Activated T-cell treated with anti-CD3 and anti-CD28 coated beads, Interleukin-2, amount 50 U/mL, for 1 hour (primary cell): ENCODE measurements at regions not wholly inside any gene's neighbourhood (a gene's known extent, or its start where the extent isn't known, plus 50 kb on each side); places are given as distances from the start of the nearest gene placed in this dataset.
A peak's percentile ranks its signal among the peaks of the same experiment; 100 is the strongest.
"Not testable (repeated sequence)": the region's sequence is repeated elsewhere in the genome, so short reads cannot be mapped to it uniquely, and the experiment has no call there.

Source experiments
- DNase-seq: peaks from one replicate; pipeline ENCODE4 v3.0.0-alpha.2; 2020

- DNase-seq, result no peak
Measured at GRCh38 chr5:57069115-57069835, 104.6 kb upstream of the GPBP1 start.

- DNase-seq, result no peak
Measured at GRCh38 chr5:57072218-57072892, 101.5 kb upstream of the GPBP1 start.

GRCh38 chr5:57082441-57083067 lies 91.3 kb upstream of the GPBP1 start:
- no peak for DNase-seq

GRCh38 chr5:57085306-57086081 lies 88.4 kb upstream of the GPBP1 start:
- DNase-seq, result no peak

GRCh38 chr5:57087947-57088346 lies 85.9 kb upstream of the GPBP1 start:
- not testable (repeated sequence) for DNase-seq

GRCh38 chr5:57094753-57095683 lies 78.8 kb upstream of the GPBP1 start:
- DNase-seq, result no peak

GRCh38 chr5:57097526-57097925 lies 76.3 kb upstream of the GPBP1 start:
- DNase-seq, result no peak

- no peak for DNase-seq
Measured at GRCh38 chr5:57102189-57102904, 71.5 kb upstream of the GPBP1 start.

GRCh38 chr5:57102905-57103255 lies 71.0 kb upstream of the GPBP1 start:
- DNase-seq, result no peak

- DNase-seq, result no peak
Measured at GRCh38 chr5:57103317-57103907, 70.4 kb upstream of the GPBP1 start.

GRCh38 chr5:57106661-57107060 lies 67.2 kb upstream of the GPBP1 start:
- no peak for DNase-seq

- DNase-seq, result no peak
Measured at GRCh38 chr5:57111993-57112392, 61.9 kb upstream of the GPBP1 start.

- no peak for DNase-seq
Measured at GRCh38 chr5:57113481-57113880, 60.4 kb upstream of the GPBP1 start.

- peak; percentile 32 for DNase-seq
Measured at GRCh38 chr5:57117596-57117995, 56.3 kb upstream of the GPBP1 start.

- no peak for DNase-seq
Measured at GRCh38 chr5:57119031-57119430, 54.8 kb upstream of the GPBP1 start.

GRCh38 chr5:57124014-57124413 lies 49.8 kb upstream of the GPBP1 start:
- DNase-seq, result no peak
